ENCODE measurements at regions not wholly inside any gene's neighbourhood (a gene's known extent, or its start where the extent isn't known, plus 50 kb on each side); places are given as distances from the start of the nearest gene placed in this dataset.

DNA sequence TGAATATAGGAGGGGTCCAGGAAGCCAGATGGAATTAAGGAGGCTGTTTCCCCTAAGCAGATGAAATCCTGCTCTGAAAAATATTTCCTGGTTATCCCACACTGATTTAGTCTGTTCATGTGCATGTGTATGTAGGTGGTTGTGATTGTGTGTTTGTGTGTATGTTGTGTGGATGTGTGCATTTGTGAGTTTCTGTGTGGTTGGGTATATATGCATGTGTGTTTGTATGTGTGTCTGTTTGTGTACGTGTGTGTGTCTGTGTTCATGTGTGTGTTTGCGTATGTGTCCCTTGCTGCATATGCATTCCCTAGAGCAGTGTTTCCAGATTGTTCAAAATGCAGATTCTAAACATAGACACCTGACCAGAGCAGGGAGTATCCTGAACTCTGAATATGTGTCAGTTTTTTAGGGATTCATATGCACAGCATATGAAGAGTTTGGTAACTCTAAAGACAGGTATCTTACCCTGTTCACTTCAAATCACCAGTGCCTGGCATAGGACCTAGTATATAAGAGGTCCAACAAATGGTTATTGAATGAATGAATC is 239.8 kb downstream of the MAFB start:
- no peak for DNase-seq (ENCODE audit: low read depth)

DNA sequence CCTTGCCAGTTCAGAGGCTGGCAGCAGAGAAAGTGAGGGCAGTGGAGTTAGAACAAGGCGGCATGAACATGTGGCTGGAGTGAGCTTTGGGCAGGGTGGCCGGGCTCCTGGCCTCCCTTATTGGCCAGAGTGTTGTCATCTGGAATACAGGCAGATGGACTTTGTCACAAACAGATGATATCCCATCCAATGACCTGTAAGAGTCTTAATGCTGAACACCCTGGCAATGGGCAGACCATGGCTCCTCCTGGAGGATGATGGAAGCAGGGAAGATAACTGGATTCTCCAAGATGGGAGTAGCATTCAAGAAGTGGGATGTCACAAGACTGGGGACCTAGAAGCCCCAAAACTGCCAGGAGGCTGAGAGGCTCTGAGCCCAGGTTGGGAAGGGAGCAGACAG is 242.1 kb downstream of the MAFB start:
- no peak for DNase-seq (ENCODE audit: low read depth)

DNA sequence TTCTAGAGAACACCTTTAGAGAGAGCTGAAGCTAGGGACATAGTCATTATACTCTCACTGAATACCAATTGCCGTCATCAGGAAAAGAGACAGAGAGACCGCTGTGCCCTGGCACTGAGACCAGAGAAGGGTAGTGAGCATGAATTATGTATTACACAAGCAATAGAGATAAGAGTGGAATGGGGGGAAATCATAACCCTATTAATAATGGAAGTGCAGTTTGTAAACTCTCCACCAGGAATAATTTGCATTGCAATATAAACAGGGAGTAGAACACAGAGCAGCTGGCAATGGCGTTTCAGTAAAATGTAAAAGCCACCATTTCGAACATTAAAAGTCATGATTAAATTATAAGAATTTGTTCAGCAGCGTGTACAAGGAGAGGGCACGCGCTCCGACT is 244.5 kb downstream of the MAFB start:
- DNase-seq (ENCODE audit: low read depth) = no peak

DNA sequence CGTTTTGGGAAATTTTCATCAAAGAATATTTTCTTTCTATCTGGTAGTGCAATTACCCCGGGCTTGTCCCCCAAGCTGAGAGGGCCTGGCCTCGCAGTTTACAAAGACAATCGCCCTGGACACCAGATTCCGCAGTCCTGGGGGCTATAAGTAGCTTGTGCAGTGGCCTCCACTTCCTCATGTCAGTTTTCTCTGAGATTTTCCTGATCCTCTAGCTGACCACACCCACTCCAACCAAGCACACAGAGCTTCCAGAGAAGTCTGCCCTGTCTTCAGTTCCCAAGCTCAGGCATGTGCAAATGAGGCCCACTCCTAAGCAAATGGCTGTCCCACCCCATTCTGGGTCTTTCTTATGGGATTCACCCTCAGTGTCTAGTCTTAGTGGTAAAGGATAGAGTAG is 245.3 kb downstream of the MAFB start:
- no peak for DNase-seq (ENCODE audit: low read depth)

DNA sequence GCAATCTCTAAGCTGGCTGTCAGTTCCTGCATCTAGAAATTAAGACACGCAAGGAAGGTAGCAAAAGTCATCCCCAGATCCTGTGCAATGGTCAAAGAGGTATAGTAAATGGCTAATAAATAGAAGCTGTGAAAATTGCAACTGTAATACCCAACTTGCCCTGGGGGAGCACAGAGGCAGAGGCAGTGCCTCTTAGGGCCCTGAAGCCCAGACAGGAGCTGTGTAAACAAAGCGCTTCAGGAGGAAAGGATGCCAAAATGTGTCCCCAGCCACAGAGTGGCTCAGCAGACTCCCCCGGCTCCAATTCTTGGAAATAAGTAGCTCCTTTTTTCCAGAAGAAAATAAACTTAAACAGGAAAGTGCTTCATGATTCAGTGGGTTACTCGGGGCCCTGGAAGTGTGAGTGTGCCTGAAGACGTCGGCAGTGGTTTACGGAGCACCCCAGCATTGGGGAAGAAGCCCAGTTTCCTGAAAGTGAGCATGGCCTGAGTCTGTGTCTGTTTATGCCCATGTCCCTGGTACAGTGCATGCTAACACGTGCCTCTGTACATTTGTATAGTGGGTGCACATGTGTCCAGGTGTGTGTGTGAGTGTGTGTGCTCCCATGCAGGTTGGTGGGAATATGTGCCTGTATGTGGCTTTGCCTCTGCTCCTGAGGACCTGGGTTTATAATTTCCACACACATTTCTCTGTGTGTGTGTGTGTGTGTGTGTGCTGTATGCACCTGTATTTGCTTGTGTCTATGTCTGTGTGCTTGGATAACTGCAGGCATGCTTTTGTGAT is 246.7 kb downstream of the MAFB start:
- no peak for DNase-seq (ENCODE audit: low read depth)

DNA sequence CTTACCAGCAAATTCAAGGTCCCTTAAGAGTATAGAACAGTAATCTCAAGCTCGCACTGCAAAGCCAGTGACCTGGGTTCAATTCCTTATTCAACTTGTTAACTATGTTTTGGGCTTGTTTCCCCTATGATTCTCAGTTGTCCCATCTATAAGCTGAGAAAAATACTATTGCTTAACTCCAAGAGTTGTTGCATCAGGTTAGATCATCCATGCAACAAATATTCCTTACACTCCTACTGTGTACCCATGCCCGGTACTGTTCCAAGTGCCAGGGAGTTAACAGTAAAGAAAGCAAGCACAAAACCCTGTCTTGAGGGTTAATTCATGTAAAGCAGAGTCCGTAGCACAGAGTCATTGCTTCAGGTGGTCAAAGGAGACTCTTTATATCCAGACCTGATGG is 247.3 kb downstream of the MAFB start:
- DNase-seq (ENCODE audit: low read depth) = no peak

DNA sequence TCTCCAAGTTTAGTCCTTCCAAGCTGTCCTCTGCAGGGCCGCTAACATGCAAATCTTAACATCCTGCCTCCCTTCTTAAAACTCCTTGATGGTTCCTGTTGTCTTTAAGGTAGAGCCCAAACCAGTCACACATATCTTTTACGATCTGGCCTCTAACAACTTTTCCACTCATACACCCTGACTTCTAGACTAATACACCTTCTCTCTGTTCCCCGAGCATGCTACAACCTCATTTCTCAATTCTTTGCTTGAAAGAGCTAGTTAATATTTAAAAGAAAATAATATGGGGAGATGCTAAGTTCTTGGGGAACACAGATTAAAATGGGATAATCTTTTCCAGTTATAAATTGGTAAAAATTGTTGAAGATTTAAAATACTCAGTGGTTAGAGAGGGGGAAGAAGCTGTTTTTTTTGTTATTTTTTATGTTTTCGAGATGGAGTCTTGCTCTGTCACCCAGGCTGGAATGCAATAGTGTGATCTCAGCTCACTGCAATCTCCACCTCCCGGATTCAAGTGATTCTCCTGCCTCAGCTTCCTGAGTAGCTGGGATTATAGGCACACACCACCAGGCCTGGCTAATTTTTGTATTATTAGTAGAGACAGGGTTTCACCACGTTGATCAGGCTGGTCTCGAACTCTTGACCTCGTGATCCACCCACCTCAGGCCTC is 250.7 kb downstream of the MAFB start:
- no peak for DNase-seq (ENCODE audit: low read depth)

DNA sequence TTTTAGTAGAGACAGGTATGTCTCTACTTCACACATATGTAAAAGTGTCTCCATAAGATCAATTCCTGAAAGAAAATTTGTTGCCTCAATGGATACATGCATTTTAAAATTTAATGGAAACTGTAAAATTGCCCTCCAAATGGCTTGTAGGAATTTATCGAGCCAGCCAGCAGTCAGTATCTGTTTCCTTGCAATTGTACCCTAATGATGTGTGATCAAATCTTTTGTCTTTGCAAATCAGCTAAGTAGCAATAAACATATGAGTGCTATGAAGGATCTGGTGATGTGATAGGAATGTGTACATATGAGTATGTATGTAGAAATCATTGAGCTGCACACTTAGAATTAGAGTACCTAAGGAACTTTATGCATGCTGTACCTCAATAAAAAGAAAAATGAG is 253.0 kb downstream of the MAFB start:
- DNase-seq (ENCODE audit: low read depth) = no peak

DNA sequence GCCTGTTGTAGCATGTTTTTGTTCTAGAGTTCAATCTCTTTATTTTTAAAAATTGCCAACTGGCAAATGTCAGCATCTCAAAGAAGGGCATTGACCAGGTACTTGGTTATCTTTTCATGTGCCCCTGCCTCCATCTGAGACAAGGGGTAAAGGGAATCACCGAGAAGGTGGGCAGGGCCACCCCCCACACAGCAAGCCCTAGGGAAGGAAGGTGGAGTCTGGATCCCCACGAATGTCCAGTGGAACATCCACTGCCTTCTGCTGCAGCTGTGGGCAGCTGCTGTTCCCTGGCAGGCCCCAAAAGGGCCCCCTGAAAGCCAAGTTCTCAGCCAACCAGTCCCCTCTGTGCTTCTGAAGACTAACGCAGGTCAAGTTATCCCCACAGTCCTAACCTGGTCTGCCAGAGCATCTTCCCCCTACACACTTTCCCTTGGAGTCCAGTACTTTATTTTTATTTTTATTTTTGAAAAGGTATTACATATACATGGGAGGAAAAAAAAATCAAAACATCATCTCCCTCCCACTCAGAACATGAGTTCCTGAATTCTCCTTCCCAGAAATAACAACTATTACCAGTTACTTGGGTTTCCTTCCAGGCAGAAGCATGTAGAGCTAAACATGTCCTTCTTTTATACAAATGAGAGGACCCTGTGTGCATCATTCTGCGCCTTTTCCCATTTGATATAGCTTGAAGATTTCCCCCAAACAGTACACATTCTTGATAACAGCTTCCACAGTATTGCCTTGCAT is 253.7 kb downstream of the MAFB start:
- DNase-seq (ENCODE audit: low read depth) = no peak

DNA sequence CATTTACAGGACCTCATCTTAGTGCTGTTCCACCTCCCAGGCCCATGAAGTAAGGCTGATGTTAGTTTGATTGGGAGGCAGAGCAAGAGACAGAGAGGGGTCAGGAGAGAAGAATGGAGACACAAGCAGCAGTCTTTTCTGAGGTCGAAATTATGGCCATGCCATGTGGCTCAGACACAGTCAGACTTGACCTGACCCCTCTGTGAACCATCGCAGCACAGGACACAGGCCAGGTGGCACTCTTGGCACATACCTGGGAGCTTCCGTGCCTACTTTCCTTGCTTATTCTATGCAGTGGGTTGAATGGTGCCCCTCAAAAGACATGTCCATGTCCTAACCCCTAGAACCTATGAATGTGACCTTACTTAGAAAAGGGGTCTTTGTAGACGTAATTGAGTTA is 254.9 kb downstream of the MAFB start:
- no peak for DNase-seq (ENCODE audit: low read depth)

DNA sequence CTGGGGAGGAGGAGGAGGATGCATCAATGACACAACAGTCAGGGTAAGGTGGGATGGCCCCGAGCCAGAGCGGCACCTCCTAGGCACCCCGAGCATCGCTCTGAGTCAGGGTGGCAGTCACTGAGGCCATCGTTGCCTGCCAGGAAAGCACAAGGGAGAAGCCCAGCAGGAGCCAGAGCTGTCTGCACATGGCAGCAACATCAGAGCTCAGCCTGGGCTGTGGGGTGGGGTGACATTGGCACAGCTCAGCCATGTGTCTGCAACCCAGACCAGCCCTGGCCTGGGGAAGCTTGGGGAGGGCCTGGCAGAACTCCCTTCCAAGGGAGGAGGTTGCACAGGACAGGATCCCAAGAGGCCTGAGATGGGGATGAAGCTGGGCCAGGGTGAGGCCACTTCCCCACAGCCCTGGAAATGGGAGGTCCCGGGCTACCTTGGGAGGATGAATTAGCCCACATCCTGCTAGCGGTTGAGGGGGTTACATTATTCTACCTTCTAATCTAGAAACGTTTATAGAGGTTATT is 255.6 kb downstream of the MAFB start:
- no peak for DNase-seq (ENCODE audit: low read depth)

DNA sequence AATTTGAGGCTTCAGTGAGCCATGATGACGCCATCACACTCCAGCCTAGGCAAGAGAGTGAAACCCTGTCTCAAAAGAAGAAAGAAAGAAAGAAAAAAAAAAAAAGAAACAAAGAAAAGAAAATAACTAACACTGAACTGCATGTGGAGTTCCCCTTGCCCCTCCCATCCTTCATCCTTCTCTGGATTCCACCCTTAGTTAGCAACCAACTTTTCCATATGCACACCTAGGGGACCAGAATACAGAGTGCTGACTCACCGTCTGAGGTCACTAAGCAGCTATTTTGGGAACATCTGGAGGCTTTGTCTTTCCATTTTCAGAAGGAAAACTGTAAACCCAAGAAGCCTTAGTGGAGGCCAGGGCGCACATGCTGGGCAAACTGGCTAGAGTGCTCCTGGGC is 257.4 kb downstream of the MAFB start:
- peak; percentile 11 for DNase-seq (ENCODE audit: low read depth)

DNA sequence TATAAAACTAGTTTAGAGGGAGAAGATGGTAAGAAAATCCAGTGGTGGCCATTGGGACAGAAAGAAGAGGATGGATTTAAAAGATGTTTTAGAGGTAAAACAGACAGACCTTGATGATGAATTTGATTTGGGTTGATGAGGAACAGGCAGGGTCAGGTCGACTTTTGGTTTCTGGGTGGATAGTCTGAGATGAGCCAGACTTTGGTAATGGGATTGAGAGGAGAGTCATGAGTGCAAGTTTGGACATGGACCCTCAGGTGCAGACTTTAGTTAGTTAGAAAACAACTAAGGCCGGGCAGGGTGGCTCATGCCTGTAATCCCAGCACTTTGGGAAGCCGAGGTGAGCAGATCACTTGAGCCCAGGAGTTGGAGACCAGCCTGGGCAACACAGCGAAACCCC is 257.9 kb downstream of the MAFB start:
- no peak for DNase-seq (ENCODE audit: low read depth)

DNA sequence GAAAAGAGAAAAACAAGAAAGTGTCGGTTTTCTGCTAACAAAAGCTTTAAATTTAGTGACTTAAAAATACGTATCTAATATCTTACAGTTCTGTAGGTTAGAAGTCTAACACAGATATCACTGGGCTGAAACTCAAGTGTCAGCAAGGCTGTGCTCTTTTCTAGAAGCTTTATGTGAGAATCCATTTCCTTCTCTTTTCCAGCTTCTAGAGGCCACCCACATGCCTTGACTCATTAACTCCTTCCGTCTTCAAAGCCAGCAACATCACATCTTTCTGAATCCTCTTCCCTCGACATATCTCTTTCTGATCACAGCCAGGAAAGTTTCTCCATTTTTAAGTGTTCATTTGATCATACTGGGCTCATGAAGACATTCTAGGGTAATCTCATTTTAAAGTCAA is 262.0 kb downstream of the MAFB start:
- no peak for DNase-seq (ENCODE audit: low read depth)

DNA sequence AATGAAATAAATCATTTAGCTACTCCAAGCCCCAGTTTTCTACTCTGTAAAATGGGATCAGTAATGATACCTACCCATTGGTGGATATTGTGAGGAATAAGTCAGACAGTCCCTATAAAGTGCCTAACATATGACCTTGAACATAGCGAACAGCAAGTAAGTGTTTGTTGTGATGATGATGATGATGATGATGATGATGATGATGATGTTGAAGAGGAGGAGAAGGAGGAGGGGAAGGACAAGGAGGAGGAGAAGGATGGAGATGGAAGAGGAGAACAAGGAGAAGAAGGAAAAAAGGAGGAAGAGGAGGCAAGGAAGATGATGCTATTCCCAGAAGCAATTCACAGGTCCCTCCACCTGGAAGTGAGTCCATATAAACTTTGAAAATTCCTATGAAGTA is 264.3 kb downstream of the MAFB start:
- DNase-seq (ENCODE audit: low read depth) = no peak

DNA sequence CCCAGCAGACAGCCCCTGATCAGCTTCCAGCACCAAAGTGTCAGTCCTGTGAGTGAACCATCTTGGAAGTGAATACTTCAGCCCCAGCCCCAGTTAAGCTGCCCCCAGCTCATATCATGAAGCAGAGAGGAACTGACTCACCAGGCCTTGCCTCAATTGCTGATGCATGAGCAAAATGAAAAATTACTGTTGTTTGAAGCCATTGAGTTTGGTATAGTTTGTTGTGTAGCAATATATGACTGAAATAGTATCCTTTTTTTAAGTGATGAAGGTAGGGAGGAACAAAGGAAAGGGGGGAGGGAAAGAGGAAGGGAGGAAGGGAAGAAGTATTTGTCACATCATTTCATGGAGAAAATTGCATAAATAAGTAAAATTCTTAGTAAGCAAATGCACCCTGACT is 266.4 kb downstream of the MAFB start:
- DNase-seq (ENCODE audit: low read depth) = no peak

DNA sequence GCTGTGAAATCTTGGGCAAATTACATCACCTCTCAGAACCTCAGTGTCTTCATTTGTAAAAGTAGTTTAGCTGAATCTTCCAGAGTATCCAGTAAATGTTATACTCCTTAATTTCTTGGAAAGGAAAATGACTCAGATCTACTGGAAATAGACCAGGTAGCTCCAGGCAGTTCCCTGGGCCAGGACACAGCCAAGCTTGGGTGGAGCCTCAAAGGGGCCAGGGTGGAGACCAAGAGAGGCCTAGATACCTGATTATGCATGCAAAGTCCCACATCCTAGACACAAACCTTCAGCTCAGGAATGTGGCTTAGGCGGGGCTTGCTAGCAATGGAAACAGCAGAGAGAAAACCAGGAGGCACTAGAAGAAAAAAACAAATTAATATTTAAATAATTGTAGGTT is 272.8 kb downstream of the MAFB start:
- no peak for DNase-seq (ENCODE audit: low read depth)

DNA sequence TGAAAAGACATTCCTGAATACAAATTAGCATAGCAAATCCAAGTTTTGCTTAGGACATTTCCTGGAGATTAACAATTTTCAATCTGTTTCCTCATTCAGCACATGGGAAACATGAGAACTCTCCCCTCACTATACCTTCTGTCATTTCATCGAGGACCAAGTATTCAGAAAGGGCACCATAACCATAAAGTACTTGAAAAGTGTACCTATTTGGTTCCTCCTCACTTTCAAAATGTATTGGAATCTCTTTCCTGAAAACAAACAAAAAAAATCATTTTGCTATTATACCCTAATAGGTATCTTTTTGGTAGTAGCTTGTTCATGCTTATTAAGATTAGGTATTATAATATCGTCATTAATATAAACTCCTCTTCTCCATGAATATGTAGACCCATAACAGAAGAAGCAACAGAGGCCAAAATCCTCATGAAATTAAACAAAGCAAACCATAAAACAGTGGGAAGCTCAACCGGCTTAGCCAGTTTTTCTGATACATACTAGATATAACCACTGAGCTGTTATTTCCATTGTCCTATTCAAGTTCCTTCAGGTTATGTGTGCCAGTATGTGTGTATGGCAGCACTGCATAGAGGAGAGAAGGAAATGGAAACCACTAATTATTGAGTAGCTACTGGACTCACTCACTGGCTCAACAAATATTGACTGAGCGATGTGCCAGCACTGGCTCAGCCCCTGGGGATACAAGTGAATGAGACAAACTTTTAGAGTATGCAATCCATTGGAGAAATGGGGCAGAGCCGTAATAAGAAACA is 274.0 kb downstream of the MAFB start:
- DNase-seq (ENCODE audit: low read depth) = no peak

DNA sequence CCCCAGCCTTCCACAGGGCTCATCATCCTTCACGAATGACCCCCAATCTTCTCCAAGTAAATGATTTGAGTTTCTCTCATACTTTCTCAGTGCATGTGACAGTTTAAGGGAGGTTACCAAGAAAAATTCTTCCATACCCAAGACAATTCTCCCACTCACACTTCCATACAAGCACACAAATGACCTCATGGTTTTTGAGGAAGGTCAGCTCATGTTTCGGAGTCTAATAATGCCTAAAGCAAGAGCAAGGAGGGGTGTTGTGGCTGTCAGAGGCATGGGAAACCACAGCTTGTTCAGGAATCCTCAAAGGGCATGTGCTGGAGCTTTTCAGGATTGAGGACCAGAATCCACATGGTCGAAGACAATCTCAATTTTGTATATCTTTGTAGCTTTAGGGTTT is 279.0 kb downstream of the MAFB start:
- no peak for DNase-seq (ENCODE audit: low read depth)

DNA sequence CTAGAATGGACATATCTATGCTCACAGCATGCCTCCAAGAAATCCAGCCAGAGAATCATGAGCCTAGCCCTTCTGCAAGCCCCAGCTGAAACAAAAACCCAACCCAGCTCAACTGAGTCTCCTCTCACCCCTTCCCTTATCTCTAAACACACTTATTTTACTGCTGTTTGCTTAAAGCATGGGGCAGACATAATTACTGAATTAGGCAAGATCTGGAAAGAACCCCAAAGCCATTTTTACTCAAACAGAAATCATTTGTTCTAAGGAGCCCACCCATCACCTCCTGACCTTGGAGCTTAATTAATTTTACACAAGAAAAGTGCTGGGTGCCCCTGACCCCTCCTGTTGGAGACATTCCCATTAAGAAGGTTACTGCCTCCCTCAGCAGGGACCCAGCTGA is 291.6 kb downstream of the MAFB start:
- no peak for DNase-seq (ENCODE audit: low read depth)

DNA sequence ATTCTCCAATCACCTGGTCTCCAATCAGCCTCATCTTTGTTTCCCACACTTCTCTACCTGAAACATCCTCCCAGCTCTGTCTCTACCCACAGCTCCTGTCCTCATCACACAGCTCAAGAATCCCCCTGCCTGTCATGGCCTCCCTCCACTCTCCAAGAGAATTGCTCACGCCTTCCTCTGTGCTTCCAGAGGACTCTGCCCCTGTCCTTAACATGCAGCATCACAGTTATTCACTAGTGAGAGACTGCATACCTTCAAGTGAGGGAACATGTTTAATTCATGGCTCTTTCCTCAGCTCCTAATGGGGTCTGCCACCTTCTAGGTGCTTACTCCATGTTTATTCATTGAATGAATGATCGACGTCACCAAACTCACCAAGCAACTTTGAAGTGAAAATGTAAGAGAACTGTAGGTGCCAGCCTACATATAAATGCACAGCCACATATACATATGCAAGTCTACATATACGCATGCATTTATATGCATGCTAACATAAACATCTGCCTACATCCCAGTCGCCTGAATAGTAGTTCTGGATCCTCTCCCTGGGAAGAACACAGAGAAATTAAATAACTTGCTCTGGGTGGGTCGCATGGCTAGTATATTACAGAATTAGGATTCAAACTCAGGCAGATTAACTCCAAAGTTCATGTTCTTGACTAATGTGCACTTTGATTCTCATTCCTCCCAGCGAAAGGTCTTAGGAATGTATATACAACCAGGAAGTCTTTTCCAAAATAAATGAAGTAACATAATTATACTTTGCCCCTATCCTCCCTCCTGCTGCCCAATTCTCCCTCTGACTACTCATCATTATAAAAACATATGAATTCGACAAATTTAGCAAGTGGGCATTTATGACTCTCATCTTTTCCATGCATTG is 295.6 kb downstream of the MAFB start:
- no peak for DNase-seq (ENCODE audit: low read depth)
